ENCODE measurements at regions not wholly inside any gene's neighbourhood (a gene's known extent, or its start where the extent isn't known, plus 50 kb on each side); places are given as distances from the start of the nearest gene placed in this dataset.
"Not testable (repeated sequence)": the region's sequence is repeated elsewhere in the genome, so short reads cannot be mapped to it uniquely, and the experiment has no call there.

GRCh38 chr16:63131503-63131902, 1095.3 kb upstream of the CDH8 start:
- no peak for DNase-seq
- TF ChIP-seq, protein P1, sequence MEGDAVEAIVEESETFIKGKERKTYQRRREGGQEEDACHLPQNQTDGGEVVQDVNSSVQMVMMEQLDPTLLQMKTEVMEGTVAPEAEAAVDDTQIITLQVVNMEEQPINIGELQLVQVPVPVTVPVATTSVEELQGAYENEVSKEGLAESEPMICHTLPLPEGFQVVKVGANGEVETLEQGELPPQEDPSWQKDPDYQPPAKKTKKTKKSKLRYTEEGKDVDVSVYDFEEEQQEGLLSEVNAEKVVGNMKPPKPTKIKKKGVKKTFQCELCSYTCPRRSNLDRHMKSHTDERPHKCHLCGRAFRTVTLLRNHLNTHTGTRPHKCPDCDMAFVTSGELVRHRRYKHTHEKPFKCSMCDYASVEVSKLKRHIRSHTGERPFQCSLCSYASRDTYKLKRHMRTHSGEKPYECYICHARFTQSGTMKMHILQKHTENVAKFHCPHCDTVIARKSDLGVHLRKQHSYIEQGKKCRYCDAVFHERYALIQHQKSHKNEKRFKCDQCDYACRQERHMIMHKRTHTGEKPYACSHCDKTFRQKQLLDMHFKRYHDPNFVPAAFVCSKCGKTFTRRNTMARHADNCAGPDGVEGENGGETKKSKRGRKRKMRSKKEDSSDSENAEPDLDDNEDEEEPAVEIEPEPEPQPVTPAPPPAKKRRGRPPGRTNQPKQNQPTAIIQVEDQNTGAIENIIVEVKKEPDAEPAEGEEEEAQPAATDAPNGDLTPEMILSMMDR (IDR thresholded peaks at IDR 0.05; ENCODE audit: low read depth, low read length), result no peak
- H3K36me3 ChIP-seq, result no peaks in the 10 kb centered on the region
- H3K27ac ChIP-seq, result no peak overlapping the region
- H3K27me3 ChIP-seq (ENCODE audit: insufficient read depth, low read depth, severe bottlenecking), result peaks cover 3% of the 10 kb centered on the region
- H3K9me3 ChIP-seq (ENCODE audit: severe bottlenecking), result no peaks in the 10 kb centered on the region
- no peak overlapping the region for H3K4me3 ChIP-seq (ENCODE audit: low read depth, low read length)

DNA sequence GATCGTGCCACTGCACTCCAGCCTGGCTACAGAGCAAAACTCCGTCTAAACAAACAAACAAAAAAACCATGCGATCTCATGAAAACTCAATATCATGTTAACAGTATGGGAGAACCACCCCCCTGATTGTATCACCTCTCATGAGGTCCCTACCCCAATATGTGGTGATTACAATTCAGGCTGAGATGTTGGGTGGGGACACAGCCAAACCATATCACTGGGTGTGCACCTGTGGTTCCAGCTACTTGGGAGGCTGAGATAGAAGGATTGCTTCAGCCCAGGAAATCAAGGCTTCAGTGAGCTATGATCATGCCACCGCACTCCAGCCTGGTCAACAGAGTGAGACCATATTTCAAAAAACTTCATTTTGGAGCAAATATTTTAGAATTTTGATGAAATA, 1094.7 kb upstream of the CDH8 start:
- no peak for DNase-seq
- no peaks in the 10 kb centered on the region for H3K36me3 ChIP-seq
- peaks cover 3% of the 10 kb centered on the region for H3K27me3 ChIP-seq (ENCODE audit: insufficient read depth, low read depth, severe bottlenecking)
- TF ChIP-seq, protein P1 (IDR thresholded peaks at IDR 0.05; ENCODE audit: low read depth, low read length), result no peak
- no peaks in the 10 kb centered on the region for H3K9me3 ChIP-seq (ENCODE audit: severe bottlenecking)
- no peak overlapping the region for H3K27ac ChIP-seq
- H3K4me3 ChIP-seq (ENCODE audit: low read depth, low read length), result no peak overlapping the region

DNA sequence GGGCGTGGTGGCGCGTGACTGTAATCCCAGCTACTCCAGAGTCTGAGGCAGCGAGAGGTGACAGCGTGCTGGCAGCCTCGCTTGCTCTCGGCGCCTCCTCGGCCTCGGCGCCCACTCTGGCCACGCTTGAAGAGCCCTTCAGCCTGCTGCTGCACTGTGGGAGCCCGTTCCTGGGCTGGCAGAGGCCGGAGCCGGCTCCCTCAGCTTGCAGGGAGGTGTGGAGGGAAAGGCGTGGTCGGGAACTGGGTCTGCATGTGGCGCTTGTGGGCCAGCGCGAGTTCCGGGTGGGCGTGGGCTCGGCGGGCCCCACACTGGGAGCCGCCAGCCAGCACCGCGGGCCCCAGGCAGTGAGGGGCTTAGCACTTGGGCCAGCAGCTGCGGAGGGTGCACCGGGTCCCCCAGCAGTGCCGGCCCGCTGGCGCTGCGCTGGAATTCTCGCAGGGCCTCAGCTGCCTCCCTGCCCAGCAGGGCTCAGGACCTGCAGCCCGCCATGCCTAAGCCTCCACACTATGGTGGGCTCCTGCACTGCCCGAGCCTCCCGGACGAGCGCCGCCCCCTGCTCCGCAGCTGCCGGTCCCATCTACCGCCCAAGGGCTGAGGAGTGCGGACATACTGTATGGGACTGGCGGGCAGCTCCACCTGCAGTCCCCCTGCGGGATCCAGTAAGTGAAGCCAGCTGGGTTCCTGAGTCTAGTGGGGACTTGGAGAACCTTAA, 1093.3 kb upstream of the CDH8 start:
- Histone ChIP-seq H3K9me3 (ENCODE audit: severe bottlenecking) (no peaks in the 10 kb centered on the region), H3K4me3 (ENCODE audit: low read depth, low read length) (no peak overlapping the region), H3K27me3 (ENCODE audit: insufficient read depth, low read depth, severe bottlenecking) (peaks cover 3% of the 10 kb centered on the region), H3K27ac (no peak overlapping the region), H3K36me3 (no peaks in the 10 kb centered on the region)
- TF ChIP-seq, protein P1 (IDR thresholded peaks at IDR 0.05; ENCODE audit: low read depth, low read length), result no peak
- no peak for DNase-seq

- not testable (repeated sequence) for H3K36me3 ChIP-seq; H3K27ac ChIP-seq; H3K9me3 ChIP-seq (ENCODE audit: severe bottlenecking); H3K27me3 ChIP-seq (ENCODE audit: insufficient read depth, low read depth, severe bottlenecking); DNase-seq; H3K4me3 ChIP-seq (ENCODE audit: low read depth, low read length)
Observed at GRCh38 chr16:63119905-63120304, 1083.7 kb upstream of the CDH8 start.

DNA sequence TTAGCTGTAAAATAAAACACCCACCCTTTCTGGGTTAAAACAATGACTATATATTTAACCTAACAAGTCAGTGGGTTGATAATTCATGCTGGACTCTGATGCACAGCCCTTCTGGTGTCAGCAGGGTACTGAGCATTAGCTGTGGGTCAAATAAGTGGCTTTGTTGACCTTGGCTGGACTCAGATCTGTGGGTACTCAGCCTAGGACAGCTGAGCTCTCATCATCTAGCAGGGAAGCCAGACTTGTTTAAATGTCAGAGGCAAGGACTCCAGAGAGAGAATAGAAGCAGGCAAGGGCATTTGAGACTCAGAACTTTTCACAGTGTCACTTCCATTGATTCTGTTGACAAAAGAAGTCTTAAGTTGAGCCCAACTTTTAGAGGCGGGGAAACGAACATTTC, 1063.8 kb upstream of the CDH8 start:
- Histone ChIP-seq H3K27me3 (ENCODE audit: insufficient read depth, low read depth, severe bottlenecking) (peaks cover 6% of the 10 kb centered on the region), H3K27ac (no peak overlapping the region), H3K36me3 (no peaks in the 10 kb centered on the region), H3K4me3 (ENCODE audit: low read depth, low read length) (no peak overlapping the region), H3K9me3 (ENCODE audit: severe bottlenecking) (no peaks in the 10 kb centered on the region)
- TF ChIP-seq, protein P1 (IDR thresholded peaks at IDR 0.05; ENCODE audit: low read depth, low read length), result no peak
- DNase-seq, result no peak

GRCh38 chr16:63096857-63097256, 1060.6 kb upstream of the CDH8 start:
- Histone ChIP-seq H3K4me3 (ENCODE audit: low read depth, low read length) (no peak overlapping the region), H3K9me3 (ENCODE audit: severe bottlenecking) (no peaks in the 10 kb centered on the region), H3K27ac (no peak overlapping the region), H3K27me3 (ENCODE audit: insufficient read depth, low read depth, severe bottlenecking) (peaks cover 10% of the 10 kb centered on the region), H3K36me3 (no peaks in the 10 kb centered on the region)
- DNase-seq, result no peak
- TF ChIP-seq, protein P1 (IDR thresholded peaks at IDR 0.05; ENCODE audit: low read depth, low read length), result no peak
